ENCODE measurements at regions not wholly inside any gene's neighbourhood (a gene's known extent, or its start where the extent isn't known, plus 50 kb on each side); places are given as distances from the start of the nearest gene placed in this dataset.
"Not testable (repeated sequence)": the region's sequence is repeated elsewhere in the genome, so short reads cannot be mapped to it uniquely, and the experiment has no call there.

DNA sequence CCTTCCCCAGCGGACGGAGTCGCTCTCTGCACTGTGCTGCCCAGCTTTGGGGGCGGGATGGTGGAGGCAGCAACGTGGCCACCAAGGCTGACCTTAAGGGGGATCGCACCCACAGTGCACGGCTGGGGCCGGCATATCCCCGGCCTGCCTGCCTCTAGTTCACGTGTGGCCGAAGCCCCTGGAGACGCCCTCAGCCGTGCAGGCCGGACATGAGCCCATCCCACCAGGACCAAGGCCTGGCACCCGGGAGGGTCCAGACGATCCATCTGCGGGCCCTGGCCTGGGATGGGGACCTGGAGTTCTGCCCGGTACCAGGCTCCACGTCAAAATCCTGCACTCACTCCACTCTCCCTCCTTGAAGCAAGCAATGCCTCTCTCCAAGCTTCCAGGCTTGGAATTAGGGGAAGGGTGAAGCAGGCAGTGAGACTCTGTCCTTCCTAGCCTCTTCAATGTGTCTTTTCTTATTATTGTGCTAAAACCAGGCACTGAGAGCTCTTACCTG, 520.8 kb downstream of the REEP3 start:
- Histone ChIP-seq H3K27ac (no peak overlapping the region), H3K4me3 (no peak overlapping the region), H3K36me3 (no peaks in the 10 kb centered on the region), H3K27me3 (peaks cover 0 to 3% of the 10 kb centered on the region in 2 donors), H3K4me1 (peaks cover 0 to 12% (median 8%) of the 10 kb centered on the region in 4 donors), H3K9me3 (no peaks in the 10 kb centered on the region)
- TF ChIP-seq, protein P1, sequence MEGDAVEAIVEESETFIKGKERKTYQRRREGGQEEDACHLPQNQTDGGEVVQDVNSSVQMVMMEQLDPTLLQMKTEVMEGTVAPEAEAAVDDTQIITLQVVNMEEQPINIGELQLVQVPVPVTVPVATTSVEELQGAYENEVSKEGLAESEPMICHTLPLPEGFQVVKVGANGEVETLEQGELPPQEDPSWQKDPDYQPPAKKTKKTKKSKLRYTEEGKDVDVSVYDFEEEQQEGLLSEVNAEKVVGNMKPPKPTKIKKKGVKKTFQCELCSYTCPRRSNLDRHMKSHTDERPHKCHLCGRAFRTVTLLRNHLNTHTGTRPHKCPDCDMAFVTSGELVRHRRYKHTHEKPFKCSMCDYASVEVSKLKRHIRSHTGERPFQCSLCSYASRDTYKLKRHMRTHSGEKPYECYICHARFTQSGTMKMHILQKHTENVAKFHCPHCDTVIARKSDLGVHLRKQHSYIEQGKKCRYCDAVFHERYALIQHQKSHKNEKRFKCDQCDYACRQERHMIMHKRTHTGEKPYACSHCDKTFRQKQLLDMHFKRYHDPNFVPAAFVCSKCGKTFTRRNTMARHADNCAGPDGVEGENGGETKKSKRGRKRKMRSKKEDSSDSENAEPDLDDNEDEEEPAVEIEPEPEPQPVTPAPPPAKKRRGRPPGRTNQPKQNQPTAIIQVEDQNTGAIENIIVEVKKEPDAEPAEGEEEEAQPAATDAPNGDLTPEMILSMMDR (IDR thresholded peaks at IDR 0.05): no peak
- no peak for DNase-seq
- intact Hi-C loops (cut with DNase I; ENCODE audit: low total_unique reads): no loop called here

DNA sequence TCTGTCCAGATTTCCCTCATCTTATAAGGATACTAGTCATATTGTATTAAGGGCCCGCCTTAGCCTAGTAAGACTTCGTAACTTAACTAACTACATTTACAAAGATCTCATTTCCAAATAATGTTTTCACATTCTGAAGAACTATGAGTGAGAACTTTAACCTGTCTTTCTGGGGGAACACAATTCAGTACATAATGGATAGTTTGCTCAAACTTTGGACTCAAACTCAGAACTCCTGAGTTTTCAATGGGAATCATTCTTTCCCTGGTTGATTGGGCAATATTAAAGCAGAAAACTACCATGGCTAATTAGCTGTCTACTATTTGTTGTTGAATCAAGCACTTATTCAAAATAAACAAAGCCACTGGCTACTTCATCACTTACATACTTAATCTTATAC, 522.9 kb downstream of the REEP3 start:
- no peaks in the 10 kb centered on the region for H3K27me3 ChIP-seq
- no peak overlapping the region for H3K4me3 ChIP-seq
- intact Hi-C loops (cut with DNase I; ENCODE audit: low total_unique reads): no loop called here
- peaks cover 0 to 12% (median 8%) of the 10 kb centered on the region in 4 donors for H3K4me1 ChIP-seq
- DNase-seq: no peak
- TF ChIP-seq, protein P1 (IDR thresholded peaks at IDR 0.05): no peak
- H3K27ac ChIP-seq: no peak overlapping the region
- H3K9me3 ChIP-seq: no peaks in the 10 kb centered on the region
- no peaks in the 10 kb centered on the region for H3K36me3 ChIP-seq

DNA sequence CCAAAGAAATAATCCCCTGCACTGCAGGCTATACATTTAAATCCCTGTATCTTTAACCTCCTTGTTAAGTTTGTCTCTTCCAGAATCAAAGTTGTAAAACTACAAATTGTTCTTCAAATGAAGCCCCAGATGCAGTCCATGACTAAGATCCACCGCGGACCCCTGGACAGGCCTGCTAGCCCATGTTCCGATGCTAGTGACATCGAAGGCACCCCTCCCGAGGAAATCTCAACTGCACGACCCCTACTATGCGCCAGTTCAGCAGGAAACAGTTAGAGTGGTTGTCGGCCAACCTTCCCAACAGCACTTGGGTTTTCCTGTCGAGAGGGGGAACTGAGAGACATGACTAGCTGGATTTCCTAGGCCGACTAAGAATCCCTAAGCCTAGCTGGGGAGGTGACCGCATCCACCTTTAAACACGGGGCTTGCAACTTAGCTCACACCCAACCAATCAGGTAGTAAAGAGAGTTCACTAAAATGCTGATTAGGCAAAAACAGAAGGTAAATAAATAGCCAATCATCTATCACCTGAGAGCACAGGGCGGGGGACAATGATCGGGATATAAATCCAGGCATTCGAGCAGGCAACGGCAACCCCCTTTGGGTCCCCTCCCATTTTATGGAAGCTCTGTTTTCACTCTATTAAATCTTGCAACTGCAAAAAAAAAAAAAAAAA, 523.9 kb downstream of the REEP3 start:
- H3K4me3 ChIP-seq; DNase-seq; H3K27me3 ChIP-seq; intact Hi-C loops (cut with DNase I; ENCODE audit: low total_unique reads); H3K36me3 ChIP-seq; H3K27ac ChIP-seq; H3K9me3 ChIP-seq: not testable (repeated sequence)
- H3K4me1 ChIP-seq: peaks cover 0 to 12% (median 8%) of the 10 kb centered on the region in 4 donors

DNA sequence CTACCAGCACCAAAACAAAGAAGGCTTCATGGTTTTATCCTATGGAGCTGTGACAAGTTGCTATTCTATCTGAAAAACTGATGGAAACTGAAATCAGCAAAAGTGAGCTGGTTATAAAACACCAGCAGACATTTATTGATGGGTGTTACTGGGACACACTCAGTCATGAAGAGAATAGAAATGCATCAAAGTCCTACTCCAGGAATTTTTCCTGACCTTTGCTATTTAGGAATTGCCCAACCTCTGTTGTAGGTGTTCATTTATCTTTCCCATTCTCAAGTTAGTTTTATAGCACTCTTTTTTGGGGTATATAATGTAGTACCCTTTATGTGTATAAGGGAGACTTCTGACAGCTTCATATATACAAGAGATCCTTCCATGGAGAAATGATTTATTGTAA, 533.2 kb downstream of the REEP3 start:
- no peak for DNase-seq
- no peak overlapping the region for H3K4me3 ChIP-seq
- no peaks in the 10 kb centered on the region for H3K4me1 ChIP-seq
- TF ChIP-seq, protein P1 (IDR thresholded peaks at IDR 0.05): no peak
- no peak overlapping the region for H3K27ac ChIP-seq
- H3K36me3 ChIP-seq: no peaks in the 10 kb centered on the region
- intact Hi-C loops (cut with DNase I; ENCODE audit: low total_unique reads): no loop called here
- no peaks in the 10 kb centered on the region for H3K9me3 ChIP-seq
- no peaks in the 10 kb centered on the region for H3K27me3 ChIP-seq

DNA sequence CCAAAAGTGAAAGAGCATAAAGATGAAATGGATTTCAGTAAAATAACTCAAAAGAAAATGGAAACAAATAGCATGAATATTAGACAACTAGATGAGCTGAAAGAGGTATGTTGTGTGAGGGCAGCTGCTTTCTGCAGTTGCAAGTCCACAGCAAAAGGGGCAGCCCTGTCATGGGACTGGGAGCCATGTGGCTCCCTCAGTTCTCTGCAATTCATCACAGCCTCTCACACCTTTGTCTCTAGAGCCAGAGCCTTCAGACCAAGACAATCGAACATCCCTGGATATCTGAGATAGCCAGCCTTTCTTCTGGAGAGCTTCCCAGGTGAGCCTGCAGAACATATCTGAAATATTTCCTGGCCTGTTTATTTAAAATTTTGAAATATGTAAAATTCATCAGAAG, 538.7 kb downstream of the REEP3 start:
- intact Hi-C loops (cut with DNase I; ENCODE audit: low total_unique reads): no loop called here
- Histone ChIP-seq H3K36me3 (no peaks in the 10 kb centered on the region), H3K4me1 (no peaks in the 10 kb centered on the region), H3K27ac (no peak overlapping the region), H3K27me3 (no peaks in the 10 kb centered on the region), H3K9me3 (no peaks in the 10 kb centered on the region), H3K4me3 (no peak overlapping the region)
- TF ChIP-seq, protein P1 (IDR thresholded peaks at IDR 0.05): no peak
- DNase-seq: no peak

DNA sequence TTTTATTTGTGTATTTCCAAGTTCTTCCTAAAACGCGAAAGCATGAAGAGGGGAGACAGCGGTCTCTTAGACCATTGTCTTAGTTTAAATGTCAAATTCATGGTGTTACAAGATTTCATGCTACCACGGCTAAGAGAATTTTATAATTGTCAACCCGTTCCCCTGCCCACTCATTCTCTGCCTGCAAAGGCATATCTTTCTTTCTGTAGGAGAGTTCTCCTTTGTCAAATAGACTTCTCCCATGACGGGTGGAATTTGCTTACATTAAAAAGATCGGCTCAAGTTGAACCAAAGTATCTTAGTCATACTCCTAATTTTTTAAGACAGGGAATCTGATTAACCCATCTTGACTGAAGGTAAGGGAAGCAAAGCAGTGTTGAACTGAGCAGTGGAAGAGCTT, 539.2 kb downstream of the REEP3 start:
- no peak for DNase-seq
- no peak overlapping the region for H3K27ac ChIP-seq
- no peaks in the 10 kb centered on the region for H3K27me3 ChIP-seq
- no peaks in the 10 kb centered on the region for H3K9me3 ChIP-seq
- TF ChIP-seq, protein P1 (IDR thresholded peaks at IDR 0.05): no peak
- H3K4me3 ChIP-seq: no peak overlapping the region
- intact Hi-C loops (cut with DNase I; ENCODE audit: low total_unique reads): no loop called here
- H3K4me1 ChIP-seq: no peaks in the 10 kb centered on the region
- no peaks in the 10 kb centered on the region for H3K36me3 ChIP-seq
